PFSK-1 (cell line): ENCODE measurements at regions not wholly inside any gene's neighbourhood (a gene's known extent, or its start where the extent isn't known, plus 50 kb on each side); places are given as distances from the start of the nearest gene placed in this dataset.

ENCODE experiments used
- FOXP2 ChIP-seq: optimal IDR thresholded peaks from 2 replicates; pipeline ENCODE3; 2011; ENCODE audit warnings: borderline replicate concordance, control low read depth, inconsistent platforms; ENCODE audit not compliant: insufficient read depth; ENCODE audit errors: extremely low read length, extremely low read depth
- POLR2AphosphoS5 ChIP-seq: IDR thresholded peaks from 2 replicates; pipeline ENCODE4 v1.6.1; 2012; ENCODE audit warnings: low read depth, mild to moderate bottlenecking, control low read depth, low read length, moderate library complexity
- SIN3A ChIP-seq: IDR thresholded peaks from 2 replicates; pipeline ENCODE4 v1.6.1; 2012; ENCODE audit warnings: mild to moderate bottlenecking, low read length, moderate library complexity, borderline replicate concordance; ENCODE audit not compliant: insufficient read depth

DNA sequence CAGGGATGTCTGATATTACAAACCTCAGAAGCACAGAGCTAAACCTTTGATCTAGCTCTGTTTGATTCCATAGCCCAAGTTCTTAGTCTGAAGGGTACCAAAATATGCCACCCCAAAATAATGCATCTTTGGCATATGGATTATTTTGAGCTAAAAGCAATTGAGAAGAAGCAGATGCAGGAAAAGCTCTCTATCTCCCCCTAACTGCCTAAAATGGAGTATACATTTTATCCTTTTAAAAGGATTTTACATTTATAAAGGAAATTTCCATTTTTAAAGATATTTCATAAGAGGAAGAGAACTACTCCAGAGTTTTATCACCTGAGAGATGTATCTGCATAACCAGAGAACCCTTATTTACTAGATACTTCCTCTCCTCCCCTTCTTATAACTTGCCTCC, 158.7 kb downstream of the ZNF674 start:
- no peak for TF ChIP-seq POLR2AphosphoS5
- TF ChIP-seq SIN3A: no peak
- TF ChIP-seq FOXP2: no peak
